RPMI7951 (cell line): ENCODE measurements at regions not wholly inside any gene's neighbourhood (a gene's known extent, or its start where the extent isn't known, plus 50 kb on each side); places are given as distances from the start of the nearest gene placed in this dataset.

Experiments used
- DNase-seq: peaks from one replicate; pipeline ENCODE4 v3.0.0-alpha.2; 2012; ENCODE audit warnings: low read depth

- DNase-seq, result no peak
These were observed 158.5 kb downstream of the HERPUD2 start for GRCh38 chr7:35536396-35536826.

GRCh38 chr7:35533902-35534301 is 161.0 kb downstream of the HERPUD2 start:
- no peak for DNase-seq

GRCh38 chr7:35530124-35531109 is 164.5 kb downstream of the HERPUD2 start:
- DNase-seq, result no peak

GRCh38 chr7:35529713-35530112 is 165.2 kb downstream of the HERPUD2 start:
- no peak for DNase-seq

- DNase-seq, result no peak
These were observed 166.5 kb downstream of the HERPUD2 start for GRCh38 chr7:35528381-35528977.

- no peak for DNase-seq
These were observed 168.3 kb downstream of the HERPUD2 start for GRCh38 chr7:35526645-35527044.

- no peak for DNase-seq
These were observed 170.7 kb downstream of the HERPUD2 start for GRCh38 chr7:35524112-35524804.

- no peak for DNase-seq
These were observed 171.6 kb downstream of the HERPUD2 start for GRCh38 chr7:35523292-35523691.

- DNase-seq, result no peak
These were observed 172.2 kb downstream of the HERPUD2 start for GRCh38 chr7:35522697-35523096.

GRCh38 chr7:35521941-35522340 is 173.0 kb downstream of the HERPUD2 start:
- no peak for DNase-seq

- DNase-seq, result no peak
These were observed 173.9 kb downstream of the HERPUD2 start for GRCh38 chr7:35520810-35521625.

GRCh38 chr7:35519971-35520809 is 174.7 kb downstream of the HERPUD2 start:
- peak; percentile 72 for DNase-seq

- DNase-seq, result no peak
These were observed 176.2 kb downstream of the HERPUD2 start for GRCh38 chr7:35518767-35519166.

- DNase-seq, result no peak
These were observed 178.4 kb downstream of the HERPUD2 start for GRCh38 chr7:35516498-35516897.

- peak; percentile 50 for DNase-seq
These were observed 181.1 kb downstream of the HERPUD2 start for GRCh38 chr7:35513828-35514227.

GRCh38 chr7:35513195-35513594 is 181.7 kb downstream of the HERPUD2 start:
- DNase-seq, result no peak

GRCh38 chr7:35512716-35513115 is 182.2 kb downstream of the HERPUD2 start:
- DNase-seq, result no peak

GRCh38 chr7:35508623-35509400 is 186.1 kb downstream of the HERPUD2 start:
- no peak for DNase-seq

GRCh38 chr7:35505066-35505465 is 189.9 kb downstream of the HERPUD2 start:
- DNase-seq, result no peak

- peak; percentile 10 for DNase-seq
These were observed 190.6 kb downstream of the HERPUD2 start for GRCh38 chr7:35504365-35504764.
